Tibial nerve (tissue), 3 donors: ENCODE measurements at regions not wholly inside any gene's neighbourhood (a gene's known extent, or its start where the extent isn't known, plus 50 kb on each side); places are given as distances from the start of the nearest gene placed in this dataset.

ENCODE experiments used
- CTCF ChIP-seq, 5 experiments: fragments of 200-600 bp in 3 of 5; fragments of 450-650 bp in 2 of 5; sonication (generic) in 3 of 5; IDR thresholded peaks; one replicate each; pipeline ENCODE4 v1.5.1; 2016 to 2019; ENCODE audit warnings: antibody characterized with exemption in 5 of 5, mild to moderate bottlenecking in 3 of 5, moderate library complexity in 2 of 5
- POLR2A ChIP-seq, 2 donors: fragments of 450-650 bp; IDR thresholded peaks; one replicate each; pipeline ENCODE4 v1.6.1; 2017; ENCODE audit warnings: antibody characterized with exemption in 2 of 2, mild to moderate bottlenecking in 2 of 2, moderate library complexity in 2 of 2

DNA sequence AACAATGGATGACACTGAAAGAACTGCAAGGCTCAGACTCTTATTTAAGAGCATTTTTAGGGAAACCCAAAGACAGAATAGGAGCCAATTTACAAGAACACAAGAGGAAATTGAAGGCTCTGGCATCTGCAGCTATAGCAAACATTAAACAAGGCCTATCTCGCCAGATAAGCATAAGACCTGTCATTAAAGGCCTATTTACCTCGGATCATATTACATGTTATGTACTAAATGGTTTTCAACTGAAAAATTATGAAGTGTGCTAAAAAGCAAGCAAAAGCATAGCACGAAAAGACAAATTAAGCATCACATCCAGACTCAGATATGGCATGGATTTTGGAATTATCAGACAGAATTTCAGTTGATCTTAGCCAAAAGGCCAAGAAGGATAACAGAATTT is 617.1 kb downstream of the SQOR start:
- TF ChIP-seq POLR2A (IDR thresholded peaks at IDR 0.05) (no peak), CTCF (IDR thresholded peaks at IDR 0.05) (no peak)
